H9 (cell line): ENCODE measurements at regions not wholly inside any gene's neighbourhood (a gene's known extent, or its start where the extent isn't known, plus 50 kb on each side); places are given as distances from the start of the nearest gene placed in this dataset.

Experiments used
- DNase-seq: peaks from one replicate; pipeline ENCODE4 v3.0.0-alpha.2; 2017
- H2AFZ ChIP-seq: one replicate; pipeline ENCODE4 v1.6.1; 2013; ENCODE audit warnings: mild to moderate bottlenecking, low read length, control low read depth, moderate library complexity
- H2AK5ac ChIP-seq: 2 replicates; pipeline ENCODE4 v1.6.1; 2013; ENCODE audit warnings: low read length, control low read depth, mixed read lengths; ENCODE audit not compliant: insufficient read length
- H2BK120ac ChIP-seq: one replicate; pipeline ENCODE4 v1.6.1; 2013; ENCODE audit warnings: low read depth, mild to moderate bottlenecking, low read length, control low read depth, inconsistent platforms; ENCODE audit not compliant: poor library complexity, severe bottlenecking
- H2BK12ac ChIP-seq: 2 replicates; pipeline ENCODE4 v1.6.1; 2013; ENCODE audit warnings: low read length, control low read depth, mixed read lengths, low read depth; ENCODE audit not compliant: insufficient read length
- H2BK15ac ChIP-seq: 2 replicates; pipeline ENCODE4 v1.6.1; 2013; ENCODE audit warnings: low read depth, low read length, control low read depth
- H2BK20ac ChIP-seq: one replicate; pipeline ENCODE4 v1.6.1; 2013; ENCODE audit warnings: low read depth, mild to moderate bottlenecking, low read length, control low read depth, inconsistent platforms; ENCODE audit not compliant: poor library complexity, severe bottlenecking
- H2BK5ac ChIP-seq: 2 replicates; pipeline ENCODE4 v1.6.1; 2013; ENCODE audit warnings: low read length, control low read depth, mixed read lengths; ENCODE audit not compliant: insufficient read length
- H3K14ac ChIP-seq: 2 replicates; pipeline ENCODE4 v1.6.1; 2013; ENCODE audit warnings: low read length, control low read depth; ENCODE audit not compliant: insufficient read depth
- H3K18ac ChIP-seq: 2 replicates; pipeline ENCODE4 v1.6.1; 2013; ENCODE audit warnings: low read depth, mild to moderate bottlenecking, mixed read lengths, low read length, control low read depth; ENCODE audit not compliant: insufficient read length
- H3K23ac ChIP-seq: 2 replicates; pipeline ENCODE4 v1.6.1; 2013; ENCODE audit warnings: low read length, control low read depth, mixed read lengths, low read depth; ENCODE audit not compliant: insufficient read length
- H3K23me2 ChIP-seq: 2 replicates; pipeline ENCODE4 v1.6.1; 2013; ENCODE audit warnings: low read depth, mild to moderate bottlenecking, mixed read lengths, low read length, control low read depth; ENCODE audit not compliant: insufficient read length, poor library complexity, severe bottlenecking
- H3K27ac ChIP-seq: 2 replicates; pipeline ENCODE4 v1.5.1; 2013; ENCODE audit warnings: low read length, control low read depth, mixed read lengths, low read depth; ENCODE audit not compliant: insufficient read length
- H3K27me3 ChIP-seq: 2 replicates; pipeline ENCODE4 v1.6.1; 2013; ENCODE audit warnings: low read length, control low read depth, inconsistent platforms; ENCODE audit not compliant: insufficient read depth
- H3K4ac ChIP-seq: 2 replicates; pipeline ENCODE4 v1.6.1; 2013; ENCODE audit warnings: low read depth, mild to moderate bottlenecking, control low read depth, inconsistent platforms, low read length, moderate library complexity
- H3K4me1 ChIP-seq: 2 replicates; pipeline ENCODE4 v1.6.1; 2013; ENCODE audit warnings: low read length, control low read depth, inconsistent platforms; ENCODE audit not compliant: insufficient read depth
- H3K4me2 ChIP-seq: 2 replicates; pipeline ENCODE4 v1.6.1; 2013; ENCODE audit warnings: low read length, control low read depth, mixed read lengths; ENCODE audit not compliant: insufficient read length, insufficient read depth
- H3K56ac ChIP-seq: 2 replicates; pipeline ENCODE4 v1.6.1; 2013; ENCODE audit warnings: low read depth, mild to moderate bottlenecking, mixed read lengths, low read length, control low read depth; ENCODE audit not compliant: insufficient read length
- H3K79me1 ChIP-seq: 2 replicates; pipeline ENCODE4 v1.6.1; 2013; ENCODE audit warnings: low read depth, mild to moderate bottlenecking, moderate library complexity, low read length, control low read depth, inconsistent platforms; ENCODE audit not compliant: insufficient read depth, poor library complexity, severe bottlenecking
- H3K79me2 ChIP-seq: 2 replicates; pipeline ENCODE4 v1.6.1; 2013; ENCODE audit warnings: low read length, control low read depth, inconsistent platforms; ENCODE audit not compliant: insufficient read depth
- H3K9ac ChIP-seq: 2 replicates; pipeline ENCODE4 v1.6.1; 2013; ENCODE audit warnings: low read length, control low read depth, mixed read lengths; ENCODE audit not compliant: insufficient read length; ENCODE audit errors: extremely low read depth
- H3K9me3 ChIP-seq: one replicate; pipeline ENCODE4 v1.6.1; 2013; ENCODE audit warnings: low read depth, low read length, inconsistent platforms; ENCODE audit not compliant: control insufficient read depth
- H3T11ph ChIP-seq: one replicate; pipeline ENCODE4 v1.6.1; 2013; ENCODE audit warnings: mild to moderate bottlenecking, low read length, control low read depth, inconsistent platforms
- H4K20me1 ChIP-seq: one replicate; pipeline ENCODE4 v1.6.1; 2013; ENCODE audit not compliant: control insufficient read depth, insufficient read length, insufficient read depth
- H4K5ac ChIP-seq: 2 replicates; pipeline ENCODE4 v1.6.1; 2013; ENCODE audit warnings: low read depth, mild to moderate bottlenecking, mixed read lengths, low read length, control low read depth; ENCODE audit not compliant: insufficient read length
- H4K8ac ChIP-seq: replicated peaks from 2 replicates; pipeline ENCODE4 v1.6.1; 2013; ENCODE audit warnings: low read length, control low read depth, mixed read lengths, low read depth; ENCODE audit not compliant: insufficient read length
- H4K91ac ChIP-seq: 2 replicates; pipeline ENCODE4 v1.6.1; 2013; ENCODE audit warnings: low read depth, mild to moderate bottlenecking, moderate library complexity, mixed read lengths, low read length, control low read depth; ENCODE audit not compliant: insufficient read length
- H3K27ac Mint-ChIP-seq, 3 experiments: 2 replicates in 2 of 3; 3 replicates in 1 of 3; pipeline ENCODE4 v1.8.0; 2020 to 2021; ENCODE audit warnings: mixed read lengths in 3 of 3, mild to moderate bottlenecking in 1 of 3, moderate library complexity in 1 of 3
- H3K27me3 Mint-ChIP-seq: 2 replicates; pipeline ENCODE4 v1.8.0; 2021; ENCODE audit warnings: low read depth, mild to moderate bottlenecking, moderate library complexity, mixed read lengths
- H3K36me3 Mint-ChIP-seq, 3 experiments: 2 replicates in 2 of 3; 3 replicates in 1 of 3; pipeline ENCODE4 v1.8.0; 2020 to 2021; ENCODE audit warnings: low read depth in 3 of 3, mixed read lengths in 3 of 3; ENCODE audit not compliant: insufficient read depth in 1 of 3
- H3K4me1 Mint-ChIP-seq, 2 experiments: 2 replicates each; pipeline ENCODE4 v1.8.0; 2020; ENCODE audit warnings: mixed read lengths in 2 of 2
- H3K4me3 Mint-ChIP-seq, 2 experiments: 2 replicates in 1 of 2; 3 replicates in 1 of 2; pipeline ENCODE4 v1.8.0; 2020 to 2021; ENCODE audit warnings: mild to moderate bottlenecking in 2 of 2, mixed read lengths in 2 of 2, moderate library complexity in 1 of 2
- H3K9me3 Mint-ChIP-seq, 2 experiments: 2 replicates in 1 of 2; 3 replicates in 1 of 2; pipeline ENCODE4 v1.8.0; 2020; ENCODE audit warnings: mild to moderate bottlenecking in 2 of 2, mixed read lengths in 2 of 2, moderate library complexity in 1 of 2
- WGBS: extraction: QIAGEN DNeasy Blood & Tissue Kit; methylation state at CpG from one replicate; pipeline ENCODE4 v1.1.7; 2013; ENCODE audit warnings: missing lambda C conversion rate, low lambda C conversion rate, mixed read lengths; ENCODE audit not compliant: insufficient read length; ENCODE audit errors: extremely low coverage; 5-methylcytosine and 5-hydroxymethylcytosine counted together
- TF ChIP-seq, protein P1 (sequence below): fragments of 200-600 bp; sonication (generic); conservative IDR thresholded peaks from 3 replicates; pipeline ENCODE4 v1.8.0; 2021; ENCODE audit warnings: antibody characterized with exemption, mild to moderate bottlenecking

DNA sequence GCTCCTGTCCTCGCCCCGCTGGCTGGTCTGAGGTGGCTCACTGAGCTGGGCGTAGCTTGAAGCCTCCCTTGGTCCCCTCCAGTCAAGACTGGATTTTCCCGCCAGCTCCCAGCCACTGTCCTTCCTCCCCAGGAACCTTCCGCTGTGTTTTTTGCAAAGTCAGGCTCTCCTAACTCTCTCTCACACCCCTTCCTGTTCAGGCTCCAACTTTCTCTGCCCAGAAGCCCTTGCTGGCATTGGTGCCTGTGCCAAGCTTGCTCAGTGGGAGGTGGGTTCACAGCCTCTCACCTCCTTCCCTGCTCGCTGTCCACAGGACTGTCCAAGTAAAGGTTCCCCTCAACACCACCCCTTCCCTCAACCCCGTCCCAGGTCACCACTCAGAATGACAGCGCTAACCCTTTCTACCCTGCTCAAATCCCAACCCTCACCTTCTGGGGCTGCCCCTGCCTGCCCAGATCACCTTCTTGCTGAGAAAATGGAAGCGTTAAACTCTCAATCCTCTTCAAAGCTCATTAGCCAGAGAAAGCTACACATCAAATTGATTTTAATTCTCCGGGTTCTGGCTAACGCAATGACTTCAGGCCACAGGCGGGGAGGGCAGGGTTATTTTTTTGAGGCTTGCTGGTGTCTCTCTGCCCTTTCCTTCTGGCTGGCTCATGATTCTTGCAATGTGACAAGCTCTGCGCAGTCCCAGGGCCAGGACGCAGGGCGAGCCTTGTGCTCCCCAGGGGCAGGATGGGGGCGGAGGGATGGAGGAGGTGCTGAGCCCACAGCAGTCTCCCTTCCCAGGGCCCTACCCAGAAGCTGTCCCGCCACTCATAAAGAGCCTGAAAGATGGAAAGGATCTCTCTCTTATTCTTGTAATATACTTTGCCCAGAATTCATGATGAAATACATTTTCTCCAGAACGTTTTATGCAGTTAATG lies 357.2 kb upstream of the TNRC6C start:
- H3K4ac ChIP-seq, result no peak overlapping the region
- no peak overlapping the region for H2AK5ac ChIP-seq
- H2BK15ac ChIP-seq, result no peak overlapping the region
- Mint-ChIP-seq H3K27ac (peak overlapping the region in 1 of 3 experiments; percentile 83; a peak in 4 of 7 replicates), H3K9me3 (no peaks in the 10 kb centered on the region), H3K4me1 (peaks cover 0 to 12% of the 10 kb centered on the region in 2 experiments; a peak in 2 of 4 replicates), H3K36me3 (no peaks in the 10 kb centered on the region), H3K27me3 (peaks cover 8% of the 10 kb centered on the region), H3K4me3 (no peak overlapping the region)
- WGBS, result no CpG with 5 or more reads among the region's 18 CpGs
- H2BK120ac ChIP-seq, result no peak overlapping the region
- H2BK12ac ChIP-seq, result no peak overlapping the region
- no peaks in the 10 kb centered on the region for H3K23me2 ChIP-seq
- no peaks in the 10 kb centered on the region for H3K4me1 ChIP-seq
- H4K91ac ChIP-seq, result no peak overlapping the region
- H2BK5ac ChIP-seq, result no peak overlapping the region
- no peak overlapping the region for H2AFZ ChIP-seq
- H3K14ac ChIP-seq, result no peak overlapping the region
- no peak overlapping the region for H3T11ph ChIP-seq
- H2BK20ac ChIP-seq, result no peak overlapping the region
- TF ChIP-seq, protein P1, sequence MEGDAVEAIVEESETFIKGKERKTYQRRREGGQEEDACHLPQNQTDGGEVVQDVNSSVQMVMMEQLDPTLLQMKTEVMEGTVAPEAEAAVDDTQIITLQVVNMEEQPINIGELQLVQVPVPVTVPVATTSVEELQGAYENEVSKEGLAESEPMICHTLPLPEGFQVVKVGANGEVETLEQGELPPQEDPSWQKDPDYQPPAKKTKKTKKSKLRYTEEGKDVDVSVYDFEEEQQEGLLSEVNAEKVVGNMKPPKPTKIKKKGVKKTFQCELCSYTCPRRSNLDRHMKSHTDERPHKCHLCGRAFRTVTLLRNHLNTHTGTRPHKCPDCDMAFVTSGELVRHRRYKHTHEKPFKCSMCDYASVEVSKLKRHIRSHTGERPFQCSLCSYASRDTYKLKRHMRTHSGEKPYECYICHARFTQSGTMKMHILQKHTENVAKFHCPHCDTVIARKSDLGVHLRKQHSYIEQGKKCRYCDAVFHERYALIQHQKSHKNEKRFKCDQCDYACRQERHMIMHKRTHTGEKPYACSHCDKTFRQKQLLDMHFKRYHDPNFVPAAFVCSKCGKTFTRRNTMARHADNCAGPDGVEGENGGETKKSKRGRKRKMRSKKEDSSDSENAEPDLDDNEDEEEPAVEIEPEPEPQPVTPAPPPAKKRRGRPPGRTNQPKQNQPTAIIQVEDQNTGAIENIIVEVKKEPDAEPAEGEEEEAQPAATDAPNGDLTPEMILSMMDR, result no peak
- H3K4me2 ChIP-seq, result no peak overlapping the region
- no peaks in the 10 kb centered on the region for H3K27me3 ChIP-seq
- no peak overlapping the region for H3K18ac ChIP-seq
- H3K23ac ChIP-seq, result no peak overlapping the region
- H3K9ac ChIP-seq, result no peak overlapping the region
- H3K27ac ChIP-seq, result no peak overlapping the region
- no peak overlapping the region for H4K8ac ChIP-seq
- H4K20me1 ChIP-seq, result no peaks in the 10 kb centered on the region
- no peaks in the 10 kb centered on the region for H3K79me1 ChIP-seq
- no peak overlapping the region for H4K5ac ChIP-seq
- DNase-seq, result peak; percentile 26
- H3K9me3 ChIP-seq, result no peaks in the 10 kb centered on the region
- H3K79me2 ChIP-seq, result no peaks in the 10 kb centered on the region
- H3K56ac ChIP-seq, result no peak overlapping the region
